GM13977 (cell line): ENCODE measurements at regions not wholly inside any gene's neighbourhood (a gene's known extent, or its start where the extent isn't known, plus 50 kb on each side); places are given as distances from the start of the nearest gene placed in this dataset.

Experiments used
- DNase-seq: peaks from one replicate; pipeline ENCODE4 v3.0.0; 2012; ENCODE audit warnings: low spot score
- CTCF ChIP-seq: IDR thresholded peaks from 2 replicates; pipeline ENCODE4 v1.5.1; 2012; ENCODE audit warnings: mild to moderate bottlenecking, control low read depth; ENCODE audit not compliant: insufficient read depth; ENCODE audit errors: extremely low read depth, missing control alignments
- in situ Hi-C: fragments of 300-500 bp; cut with MboI; formaldehyde crosslinking; loops from one replicate; pipeline ENCODE4 v1.12.0; 2022; ENCODE audit warnings: low sequenced_read_pairs, low pct_unique_long_range_greater_than_20kb, mixed read lengths, inconsistent platforms; ENCODE audit not compliant: unreplicated experiment

GRCh38 chr2:59776726-59777008 is 776.8 kb downstream of the BCL11A start:
- no peak for TF ChIP-seq CTCF
- no peak for DNase-seq
- in situ Hi-C loops: no loop called here

GRCh38 chr2:59774821-59775433 is 778.5 kb downstream of the BCL11A start:
- DNase-seq: no peak
- in situ Hi-C loops: no loop called here
- no peak for TF ChIP-seq CTCF

- TF ChIP-seq CTCF: no peak
- DNase-seq: no peak
- in situ Hi-C loops: no loop called here
Measured at GRCh38 chr2:59770651-59771050, 782.8 kb downstream of the BCL11A start.

GRCh38 chr2:59761966-59762365 is 791.5 kb downstream of the BCL11A start:
- DNase-seq: no peak
- no peak for TF ChIP-seq CTCF
- in situ Hi-C loops: no loop called here

GRCh38 chr2:59756150-59756549 is 797.3 kb downstream of the BCL11A start:
- TF ChIP-seq CTCF: no peak
- DNase-seq: no peak
- in situ Hi-C loops: no loop called here

GRCh38 chr2:59754011-59754735 is 799.3 kb downstream of the BCL11A start:
- TF ChIP-seq CTCF: no peak
- no peak for DNase-seq
- in situ Hi-C loops: no loop called here
